ENCODE measurements at regions not wholly inside any gene's neighbourhood (a gene's known extent, or its start where the extent isn't known, plus 50 kb on each side); places are given as distances from the start of the nearest gene placed in this dataset.

- no peak for DNase-seq
Observed at GRCh38 chr14:98890556-98891340, 381.2 kb downstream of the BCL11B start.

- DNase-seq: no peak
Observed at GRCh38 chr14:98893675-98894074, 378.3 kb downstream of the BCL11B start.

- DNase-seq: no peak
Observed at GRCh38 chr14:98894600-98894999, 377.4 kb downstream of the BCL11B start.

GRCh38 chr14:98896449-98896848, 375.5 kb downstream of the BCL11B start:
- DNase-seq: no peak

- DNase-seq: no peak
Observed at GRCh38 chr14:98897605-98898309, 374.2 kb downstream of the BCL11B start.

- no peak for DNase-seq
Observed at GRCh38 chr14:98899441-98899840, 372.6 kb downstream of the BCL11B start.

- DNase-seq: no peak
Observed at GRCh38 chr14:98900236-98900635, 371.8 kb downstream of the BCL11B start.

- no peak for DNase-seq
Observed at GRCh38 chr14:98900798-98901197, 371.2 kb downstream of the BCL11B start.

- DNase-seq: no peak
Observed at GRCh38 chr14:98901511-98902205, 370.3 kb downstream of the BCL11B start.

GRCh38 chr14:98903371-98903770, 368.6 kb downstream of the BCL11B start:
- DNase-seq: no peak

GRCh38 chr14:98904677-98905076, 367.3 kb downstream of the BCL11B start:
- no peak for DNase-seq

GRCh38 chr14:98906123-98906995, 365.6 kb downstream of the BCL11B start:
- DNase-seq: no peak

- DNase-seq: no peak
Observed at GRCh38 chr14:98907271-98907670, 364.7 kb downstream of the BCL11B start.

GRCh38 chr14:98908050-98908449, 363.9 kb downstream of the BCL11B start:
- DNase-seq: no peak

- no peak for DNase-seq
Observed at GRCh38 chr14:98909251-98909944, 362.6 kb downstream of the BCL11B start.

GRCh38 chr14:98910061-98910460, 361.9 kb downstream of the BCL11B start:
- DNase-seq: no peak

- no peak for DNase-seq
Observed at GRCh38 chr14:98912655-98913054, 359.3 kb downstream of the BCL11B start.

GRCh38 chr14:98913967-98914650, 357.9 kb downstream of the BCL11B start:
- DNase-seq: no peak

- no peak for DNase-seq
Observed at GRCh38 chr14:98914942-98915341, 357.1 kb downstream of the BCL11B start.

GRCh38 chr14:98915625-98916024, 356.4 kb downstream of the BCL11B start:
- DNase-seq: no peak

GRCh38 chr14:98916036-98916435, 356.0 kb downstream of the BCL11B start:
- no peak for DNase-seq

- no peak for DNase-seq
Observed at GRCh38 chr14:98916476-98916875, 355.5 kb downstream of the BCL11B start.

Measured in NCI-H2107 (cell line).